ENCODE measurements at regions not wholly inside any gene's neighbourhood (a gene's known extent, or its start where the extent isn't known, plus 50 kb on each side); places are given as distances from the start of the nearest gene placed in this dataset.
"Not testable (repeated sequence)": the region's sequence is repeated elsewhere in the genome, so short reads cannot be mapped to it uniquely, and the experiment has no call there.

DNA sequence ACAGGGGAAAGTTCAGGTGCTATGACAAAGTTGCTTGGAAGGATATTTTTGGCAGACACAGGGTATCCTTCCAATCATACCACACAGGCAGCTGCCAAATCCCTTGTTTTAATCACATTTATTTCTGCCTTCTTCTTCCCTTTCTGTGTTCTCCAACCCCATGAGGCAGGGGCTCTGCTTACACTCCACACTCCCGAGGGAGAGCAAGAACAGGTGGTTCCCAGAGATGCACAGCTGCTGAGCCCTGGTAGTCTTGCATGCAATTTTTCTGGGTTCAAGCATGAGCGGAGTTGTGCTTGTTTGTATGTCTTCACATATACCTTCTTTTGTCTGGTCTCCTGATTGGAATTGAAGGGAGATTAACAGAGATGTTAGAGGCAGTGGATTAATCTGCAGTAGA lies 251.7 kb upstream of the ST6GAL2 start:
- intact Hi-C loops (cut with DNase I): no loop called here
- no peak for ATAC-seq
- H3K36me3 ChIP-seq (ENCODE audit: insufficient read depth in 1 of 2, low read depth in 1 of 2): no peaks in the 10 kb centered on the region
- no peak overlapping the region for H3K4me3 ChIP-seq
- H3K27ac ChIP-seq: no peak overlapping the region
- no peak for DNase-seq
- TF ChIP-seq, protein P1, sequence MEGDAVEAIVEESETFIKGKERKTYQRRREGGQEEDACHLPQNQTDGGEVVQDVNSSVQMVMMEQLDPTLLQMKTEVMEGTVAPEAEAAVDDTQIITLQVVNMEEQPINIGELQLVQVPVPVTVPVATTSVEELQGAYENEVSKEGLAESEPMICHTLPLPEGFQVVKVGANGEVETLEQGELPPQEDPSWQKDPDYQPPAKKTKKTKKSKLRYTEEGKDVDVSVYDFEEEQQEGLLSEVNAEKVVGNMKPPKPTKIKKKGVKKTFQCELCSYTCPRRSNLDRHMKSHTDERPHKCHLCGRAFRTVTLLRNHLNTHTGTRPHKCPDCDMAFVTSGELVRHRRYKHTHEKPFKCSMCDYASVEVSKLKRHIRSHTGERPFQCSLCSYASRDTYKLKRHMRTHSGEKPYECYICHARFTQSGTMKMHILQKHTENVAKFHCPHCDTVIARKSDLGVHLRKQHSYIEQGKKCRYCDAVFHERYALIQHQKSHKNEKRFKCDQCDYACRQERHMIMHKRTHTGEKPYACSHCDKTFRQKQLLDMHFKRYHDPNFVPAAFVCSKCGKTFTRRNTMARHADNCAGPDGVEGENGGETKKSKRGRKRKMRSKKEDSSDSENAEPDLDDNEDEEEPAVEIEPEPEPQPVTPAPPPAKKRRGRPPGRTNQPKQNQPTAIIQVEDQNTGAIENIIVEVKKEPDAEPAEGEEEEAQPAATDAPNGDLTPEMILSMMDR (IDR thresholded peaks at IDR 0.05): no peak
- H3K9me3 ChIP-seq: no peaks in the 10 kb centered on the region
- H3K4me1 ChIP-seq: no peaks in the 10 kb centered on the region
- H3K27me3 ChIP-seq (ENCODE audit: insufficient read depth in 3 of 3, low read length in 2 of 3): no peaks in the 10 kb centered on the region
- WGBS, 3 donors: 21 to 44% (median 35%) methylated on average over 2 of the region's 2 CpGs

DNA sequence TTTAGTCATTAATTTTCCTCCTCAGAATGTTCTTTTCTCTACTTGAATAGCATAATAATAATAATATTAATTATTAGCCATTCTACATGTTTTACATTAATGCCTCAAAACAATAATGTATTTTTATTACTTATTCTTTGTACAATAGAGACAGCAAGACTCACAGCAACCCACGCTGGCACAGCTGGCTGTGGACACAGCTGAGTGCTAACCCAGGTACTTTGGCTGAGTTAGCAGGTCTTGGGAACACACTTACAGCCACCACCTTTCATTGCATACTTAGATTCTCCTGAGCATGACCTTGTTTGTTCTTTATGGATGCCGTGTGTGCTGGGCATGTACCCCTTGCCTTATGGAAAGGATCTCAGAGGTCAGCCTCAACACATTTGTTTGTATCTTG lies 260.2 kb upstream of the ST6GAL2 start:
- Histone ChIP-seq H3K27ac (no peak overlapping the region), H3K4me3 (no peak overlapping the region), H3K9me3 (no peaks in the 10 kb centered on the region), H3K4me1 (no peaks in the 10 kb centered on the region), H3K27me3 (ENCODE audit: insufficient read depth in 3 of 3, low read length in 2 of 3) (no peaks in the 10 kb centered on the region), H3K36me3 (ENCODE audit: insufficient read depth in 1 of 2, low read depth in 1 of 2) (no peaks in the 10 kb centered on the region)
- no peak for DNase-seq
- no peak for ATAC-seq
- WGBS, 3 donors: 91 to 92% (median 91%) methylated on average over 2 of the region's 2 CpGs
- TF ChIP-seq, protein P1 (IDR thresholded peaks at IDR 0.05): no peak
- intact Hi-C loops (cut with DNase I): no loop called here

DNA sequence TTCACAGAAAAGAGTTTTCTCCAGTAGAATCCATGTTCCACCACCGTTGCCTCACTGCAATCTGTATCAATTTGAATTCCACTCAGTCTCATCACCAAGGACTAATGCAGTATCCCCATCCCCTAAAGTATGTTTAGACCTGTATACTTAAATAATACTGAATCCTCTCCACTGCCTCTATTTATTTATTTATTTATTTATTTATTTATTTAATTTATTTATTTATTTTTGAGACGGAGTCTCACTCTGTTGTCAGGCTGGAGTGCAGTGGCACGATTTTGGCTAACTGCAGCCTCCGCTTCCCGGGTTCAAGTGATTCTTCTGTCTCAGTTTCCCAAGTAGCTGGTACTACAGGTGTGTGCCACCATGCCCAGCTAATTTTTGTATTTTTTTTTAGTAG lies 260.7 kb upstream of the ST6GAL2 start:
- 82 to 94% (median 85%) methylated on average over 5 of the region's 5 CpGs for WGBS, 3 donors
- intact Hi-C loops (cut with DNase I); H3K9me3 ChIP-seq; H3K4me1 ChIP-seq; H3K27me3 ChIP-seq (ENCODE audit: insufficient read depth in 3 of 3, low read length in 2 of 3); DNase-seq; H3K36me3 ChIP-seq (ENCODE audit: insufficient read depth in 1 of 2, low read depth in 1 of 2); ATAC-seq; H3K4me3 ChIP-seq; H3K27ac ChIP-seq: not testable (repeated sequence)

- TF ChIP-seq, protein P1 (IDR thresholded peaks at IDR 0.05): no peak
Observed at GRCh38 chr2:107148055-107148454, 262.1 kb upstream of the ST6GAL2 start.

GRCh38 chr2:107148496-107148895 lies 262.5 kb upstream of the ST6GAL2 start:
- no peak for ATAC-seq
- DNase-seq: no peak
- H3K9me3 ChIP-seq: no peaks in the 10 kb centered on the region
- H3K27me3 ChIP-seq (ENCODE audit: insufficient read depth in 3 of 3, low read length in 2 of 3): peaks cover 0 to 2% (median 0%) of the 10 kb centered on the region in 3 donors
- TF ChIP-seq, protein P1 (IDR thresholded peaks at IDR 0.05): no peak
- 52 to 58% (median 57%) methylated on average over 3 of the region's 3 CpGs for WGBS, 3 donors
- no peak overlapping the region for H3K4me3 ChIP-seq
- intact Hi-C loops (cut with DNase I): no loop called here
- H3K4me1 ChIP-seq: no peaks in the 10 kb centered on the region
- no peaks in the 10 kb centered on the region for H3K36me3 ChIP-seq (ENCODE audit: insufficient read depth in 1 of 2, low read depth in 1 of 2)
- H3K27ac ChIP-seq: no peak overlapping the region

More at GRCh38 chr2:107148055-107148454, 262.1 kb upstream of the ST6GAL2 start:
- ATAC-seq (no peak), DNase-seq (no peak)
- Histone ChIP-seq H3K36me3 (ENCODE audit: insufficient read depth in 1 of 2, low read depth in 1 of 2) (no peaks in the 10 kb centered on the region), H3K4me1 (no peaks in the 10 kb centered on the region), H3K27me3 (ENCODE audit: insufficient read depth in 3 of 3, low read length in 2 of 3) (no peaks in the 10 kb centered on the region), H3K4me3 (no peak overlapping the region), H3K9me3 (no peaks in the 10 kb centered on the region), H3K27ac (no peak overlapping the region)
- intact Hi-C loops (cut with DNase I): no loop called here
- 89 to 90% (median 90%) methylated on average over 3 of the region's 3 CpGs for WGBS, 3 donors

All from psoas muscle (tissue), 7 donors.